Effector memory CD4-positive, alpha-beta T cell (primary cell): ENCODE measurements at regions not wholly inside any gene's neighbourhood (a gene's known extent, or its start where the extent isn't known, plus 50 kb on each side); places are given as distances from the start of the nearest gene placed in this dataset.

Source experiments
- DNase-seq, 3 donors: peaks; one replicate each; pipeline ENCODE4 v3.0.0-alpha.2; 2020
- H3K27ac ChIP-seq: 2 replicates; pipeline ENCODE4 v1.7.0; 2013; ENCODE audit warnings: mild to moderate bottlenecking, low read length, moderate library complexity; ENCODE audit not compliant: insufficient read depth, poor library complexity, severe bottlenecking
- H3K27me3 ChIP-seq: replicated peaks from 2 replicates; pipeline ENCODE4 v1.7.0; 2013; ENCODE audit warnings: mild to moderate bottlenecking, low read length; ENCODE audit not compliant: insufficient read depth, control insufficient read depth, poor library complexity, severe bottlenecking
- H3K36me3 ChIP-seq: 2 replicates; pipeline ENCODE4 v1.7.0; 2013; ENCODE audit warnings: mild to moderate bottlenecking, low read length, moderate library complexity; ENCODE audit not compliant: control insufficient read depth, insufficient read depth
- H3K4me1 ChIP-seq: 2 replicates; pipeline ENCODE4 v1.7.0; 2013; ENCODE audit warnings: low read length, mild to moderate bottlenecking; ENCODE audit not compliant: control insufficient read depth, insufficient read depth, poor library complexity, severe bottlenecking
- H3K4me3 ChIP-seq: 2 replicates; pipeline ENCODE4 v1.7.0; 2013; ENCODE audit warnings: low read length, low read depth, mild to moderate bottlenecking; ENCODE audit not compliant: insufficient read depth, poor library complexity, severe bottlenecking
- H3K9me3 ChIP-seq: 2 replicates; pipeline ENCODE4 v1.7.0; 2013; ENCODE audit warnings: mild to moderate bottlenecking, low read length, moderate library complexity; ENCODE audit not compliant: control insufficient read depth

- H3K27me3 ChIP-seq = no peaks in the 10 kb centered on the region
- H3K9me3 ChIP-seq = no peaks in the 10 kb centered on the region
- no peaks in the 10 kb centered on the region for H3K4me1 ChIP-seq
- no peak overlapping the region for H3K27ac ChIP-seq
- no peak overlapping the region for H3K4me3 ChIP-seq
- no peak for DNase-seq
- H3K36me3 ChIP-seq = no peaks in the 10 kb centered on the region
Observed at GRCh38 chr17:72270273-72270924, 149.6 kb downstream of the SOX9 start.

GRCh38 chr17:72271603-72272002, 150.8 kb downstream of the SOX9 start:
- Histone ChIP-seq H3K27ac (no peak overlapping the region), H3K27me3 (no peaks in the 10 kb centered on the region), H3K36me3 (no peaks in the 10 kb centered on the region), H3K4me3 (no peak overlapping the region), H3K9me3 (no peaks in the 10 kb centered on the region), H3K4me1 (no peaks in the 10 kb centered on the region)
- no peak for DNase-seq

GRCh38 chr17:72273289-72274056, 152.7 kb downstream of the SOX9 start:
- Histone ChIP-seq H3K36me3 (no peaks in the 10 kb centered on the region), H3K27ac (no peak overlapping the region), H3K4me3 (no peak overlapping the region), H3K4me1 (no peaks in the 10 kb centered on the region), H3K9me3 (no peaks in the 10 kb centered on the region), H3K27me3 (no peaks in the 10 kb centered on the region)
- DNase-seq = no peak

GRCh38 chr17:72274614-72275013, 153.8 kb downstream of the SOX9 start:
- Histone ChIP-seq H3K4me1 (no peaks in the 10 kb centered on the region), H3K36me3 (no peaks in the 10 kb centered on the region), H3K4me3 (no peak overlapping the region), H3K27me3 (no peaks in the 10 kb centered on the region), H3K9me3 (no peaks in the 10 kb centered on the region), H3K27ac (no peak overlapping the region)
- no peak for DNase-seq

- Histone ChIP-seq H3K27ac (no peak overlapping the region), H3K27me3 (no peaks in the 10 kb centered on the region), H3K9me3 (no peaks in the 10 kb centered on the region), H3K36me3 (no peaks in the 10 kb centered on the region), H3K4me3 (no peak overlapping the region), H3K4me1 (no peaks in the 10 kb centered on the region)
- DNase-seq = no peak
Observed at GRCh38 chr17:72280881-72281280, 160.1 kb downstream of the SOX9 start.

- Histone ChIP-seq H3K4me3 (no peak overlapping the region), H3K4me1 (no peaks in the 10 kb centered on the region), H3K27me3 (no peaks in the 10 kb centered on the region), H3K27ac (no peak overlapping the region), H3K9me3 (no peaks in the 10 kb centered on the region), H3K36me3 (no peaks in the 10 kb centered on the region)
- DNase-seq = no peak
Observed at GRCh38 chr17:72282439-72283029, 161.7 kb downstream of the SOX9 start.

- H3K4me3 ChIP-seq = no peak overlapping the region
- H3K27me3 ChIP-seq = no peaks in the 10 kb centered on the region
- H3K4me1 ChIP-seq = no peaks in the 10 kb centered on the region
- no peak for DNase-seq
- H3K9me3 ChIP-seq = no peaks in the 10 kb centered on the region
- no peaks in the 10 kb centered on the region for H3K36me3 ChIP-seq
- no peak overlapping the region for H3K27ac ChIP-seq
Observed at GRCh38 chr17:72284806-72285205, 164.0 kb downstream of the SOX9 start.

GRCh38 chr17:72287586-72287985, 166.8 kb downstream of the SOX9 start:
- no peak overlapping the region for H3K4me3 ChIP-seq

GRCh38 chr17:72294487-72294893, 173.7 kb downstream of the SOX9 start:
- H3K36me3 ChIP-seq = no peaks in the 10 kb centered on the region
- no peaks in the 10 kb centered on the region for H3K27me3 ChIP-seq
- no peak overlapping the region for H3K4me3 ChIP-seq
- no peak for DNase-seq
- no peaks in the 10 kb centered on the region for H3K9me3 ChIP-seq
- H3K27ac ChIP-seq = no peak overlapping the region
- no peaks in the 10 kb centered on the region for H3K4me1 ChIP-seq

More at GRCh38 chr17:72287586-72287985, 166.8 kb downstream of the SOX9 start:
- Histone ChIP-seq H3K36me3 (no peaks in the 10 kb centered on the region), H3K4me1 (no peaks in the 10 kb centered on the region), H3K27me3 (no peaks in the 10 kb centered on the region), H3K27ac (no peak overlapping the region), H3K9me3 (no peaks in the 10 kb centered on the region)
- DNase-seq = no peak

GRCh38 chr17:72295916-72296315, 175.1 kb downstream of the SOX9 start:
- H3K27ac ChIP-seq = no peak overlapping the region
- H3K4me3 ChIP-seq = no peak overlapping the region
- no peaks in the 10 kb centered on the region for H3K4me1 ChIP-seq
- H3K36me3 ChIP-seq = no peaks in the 10 kb centered on the region
- no peaks in the 10 kb centered on the region for H3K9me3 ChIP-seq
- no peaks in the 10 kb centered on the region for H3K27me3 ChIP-seq
- no peak for DNase-seq
